ENCODE measurements at regions not wholly inside any gene's neighbourhood (a gene's known extent, or its start where the extent isn't known, plus 50 kb on each side); places are given as distances from the start of the nearest gene placed in this dataset.
"Not testable (repeated sequence)": the region's sequence is repeated elsewhere in the genome, so short reads cannot be mapped to it uniquely, and the experiment has no call there.

GRCh38 chr4:125519371-125520146, 204.8 kb downstream of the FAT4 start:
- no peak for DNase-seq

- no peak for DNase-seq
These were observed 205.7 kb downstream of the FAT4 start for GRCh38 chr4:125520258-125520990.

GRCh38 chr4:125522588-125522987, 207.8 kb downstream of the FAT4 start:
- DNase-seq: no peak

GRCh38 chr4:125522992-125523391, 208.2 kb downstream of the FAT4 start:
- no peak for DNase-seq

GRCh38 chr4:125526420-125526819, 211.7 kb downstream of the FAT4 start:
- DNase-seq: no peak

- no peak for DNase-seq
These were observed 212.9 kb downstream of the FAT4 start for GRCh38 chr4:125527681-125528080.

GRCh38 chr4:125529071-125529470, 214.3 kb downstream of the FAT4 start:
- DNase-seq: no peak

GRCh38 chr4:125538670-125539069, 223.9 kb downstream of the FAT4 start:
- DNase-seq: no peak

GRCh38 chr4:125539691-125540090, 224.9 kb downstream of the FAT4 start:
- DNase-seq: no peak

- no peak for DNase-seq
These were observed 227.2 kb downstream of the FAT4 start for GRCh38 chr4:125541836-125542385.

GRCh38 chr4:125546272-125546671, 231.5 kb downstream of the FAT4 start:
- no peak for DNase-seq

- DNase-seq: no peak
These were observed 233.1 kb downstream of the FAT4 start for GRCh38 chr4:125547836-125548235.

- no peak for DNase-seq
These were observed 236.0 kb downstream of the FAT4 start for GRCh38 chr4:125550769-125551168.

- DNase-seq: no peak
These were observed 236.7 kb downstream of the FAT4 start for GRCh38 chr4:125551466-125551865.

GRCh38 chr4:125551967-125552366, 237.2 kb downstream of the FAT4 start:
- DNase-seq: no peak

- no peak for DNase-seq
These were observed 257.8 kb downstream of the FAT4 start for GRCh38 chr4:125572601-125573000.

GRCh38 chr4:125573368-125573767, 258.6 kb downstream of the FAT4 start:
- no peak for DNase-seq

- DNase-seq: no peak
These were observed 259.0 kb downstream of the FAT4 start for GRCh38 chr4:125573786-125574185.

GRCh38 chr4:125582302-125582701, 267.5 kb downstream of the FAT4 start:
- DNase-seq: no peak

- DNase-seq: no peak
These were observed 275.4 kb downstream of the FAT4 start for GRCh38 chr4:125590158-125590557.

- DNase-seq: no peak
These were observed 276.5 kb downstream of the FAT4 start for GRCh38 chr4:125591290-125591689.

GRCh38 chr4:125594056-125594602, 279.4 kb downstream of the FAT4 start:
- no peak for DNase-seq

GRCh38 chr4:125605926-125606325, 291.2 kb downstream of the FAT4 start:
- not testable (repeated sequence) for DNase-seq
